H1 (cell line): ENCODE measurements at regions not wholly inside any gene's neighbourhood (a gene's known extent, or its start where the extent isn't known, plus 50 kb on each side); places are given as distances from the start of the nearest gene placed in this dataset.

Experiments
- CTCF ChIA-PET: fragments of 300-600 bp; sonication (Branson Sonifier 250); formaldehyde crosslinking; loops from one replicate; lab custom pipeline; 2021; ENCODE audit not compliant: partially characterized antibody; lab: Charles Lee
- POLR2A ChIA-PET: fragments of 300-600 bp; sonication (Branson Sonifier 250); formaldehyde crosslinking; loops from one replicate; lab custom pipeline; 2021; ENCODE audit warnings: inconsistent platforms; ENCODE audit not compliant: partially characterized antibody; lab: Charles Lee
- DNase-seq, 2 experiments: peaks; one replicate each; pipeline versions ENCODE4 v3.0.0 to v3.0.0-alpha.2; 2010 to 2022; ENCODE audit warnings: low spot score in 2 of 2, low read depth in 1 of 2, mixed read lengths in 1 of 2
- FAIRE-seq: peaks from 2 replicates; lab custom pipeline; 2011; peaks lifted over from hg19 to GRCh38; lab: Jason Lieb, UNC
- H2AFZ ChIP-seq: 2 replicates; pipeline ENCODE4 v1.8.1; 2012; ENCODE audit warnings: low read length, inconsistent platforms
- H2AK5ac ChIP-seq: 2 replicates; pipeline ENCODE4 v1.6.1; 2013; ENCODE audit warnings: low read depth, low read length
- H2BK120ac ChIP-seq: replicated peaks from 2 replicates; pipeline ENCODE3; 2013; ENCODE audit warnings: low read depth, low read length, inconsistent platforms
- H2BK12ac ChIP-seq: 2 replicates; pipeline ENCODE4 v1.6.1; 2013; ENCODE audit warnings: low read depth, low read length
- H2BK15ac ChIP-seq: 2 replicates; pipeline ENCODE4 v1.6.1; 2013; ENCODE audit warnings: low read length
- H2BK20ac ChIP-seq: 2 replicates; pipeline ENCODE4 v1.6.1; 2013; ENCODE audit warnings: low read length
- H2BK5ac ChIP-seq: 2 replicates; pipeline ENCODE4 v1.6.1; 2013; ENCODE audit warnings: low read depth, low read length
- H3K14ac ChIP-seq: 2 replicates; pipeline ENCODE4 v1.6.1; 2013; ENCODE audit warnings: inconsistent platforms; ENCODE audit not compliant: insufficient read length
- H3K18ac ChIP-seq: 2 replicates; pipeline ENCODE4 v1.6.1; 2013; ENCODE audit warnings: low read length; ENCODE audit errors: extremely low read depth
- H3K23ac ChIP-seq: 2 replicates; pipeline ENCODE4 v1.6.1; 2013; ENCODE audit warnings: inconsistent platforms; ENCODE audit not compliant: insufficient read length
- H3K23me2 ChIP-seq: 2 replicates; pipeline ENCODE4 v1.6.1; 2013; ENCODE audit warnings: low read depth, low read length
- H3K27ac ChIP-seq: 2 replicates; pipeline ENCODE4 v1.6.1; 2011; ENCODE audit warnings: low read depth, low read length, inconsistent platforms
- H3K27me3 ChIP-seq, 4 experiments: replicated peaks in 1 of 4; 1 replicate in 1 of 4; 2 replicates in 3 of 4; pipeline versions ENCODE4 v1.6.1 to v1.8.1; 2011 to 2013; ENCODE audit warnings: low read length in 3 of 4, mild to moderate bottlenecking in 3 of 4, inconsistent platforms in 2 of 4, mixed read lengths in 2 of 4, moderate library complexity in 1 of 4; ENCODE audit not compliant: control insufficient read depth in 3 of 4, insufficient read depth in 3 of 4; ENCODE audit errors: extremely low read depth in 1 of 4
- H3K36me3 ChIP-seq, 4 experiments: 2 replicates each; pipeline versions ENCODE4 v1.6.1 to v1.8.1; 2011 to 2013; ENCODE audit warnings: mild to moderate bottlenecking in 4 of 4, low read length in 3 of 4, moderate library complexity in 2 of 4, control low read depth in 1 of 4, inconsistent platforms in 1 of 4; ENCODE audit not compliant: insufficient read depth in 4 of 4, control insufficient read depth in 2 of 4
- H3K4ac ChIP-seq: replicated peaks from 2 replicates; pipeline ENCODE3; 2013; ENCODE audit warnings: low read length, low read depth, mixed read lengths, inconsistent platforms; ENCODE audit not compliant: insufficient read length
- H3K4me1 ChIP-seq, 4 experiments: replicated peaks in 1 of 4; 1 replicate in 1 of 4; 2 replicates in 3 of 4; pipeline versions ENCODE4 v1.6.1 to v1.8.1; 2011 to 2013; ENCODE audit warnings: low read length in 3 of 4, inconsistent platforms in 2 of 4, mixed read lengths in 1 of 4; ENCODE audit not compliant: insufficient read depth in 4 of 4, control insufficient read depth in 3 of 4
- H3K4me2 ChIP-seq, 2 experiments: 2 replicates each; pipeline versions ENCODE4 v1.6.1 to v1.8.1; 2011 to 2013; ENCODE audit warnings: low read depth in 2 of 2, low read length in 2 of 2, control low read depth in 1 of 2, inconsistent platforms in 1 of 2, mild to moderate bottlenecking in 1 of 2; ENCODE audit not compliant: insufficient read depth in 1 of 2
- H3K4me3 ChIP-seq, 4 experiments: fragments of 200-600, 300-600 bp in 1 of 4; sonication (generic), shearing (Covaris generic), sonication (Bioruptor Twin) in 1 of 4; 2 replicates each; pipeline versions ENCODE4 v1.5.1 to v1.8.1; 2011 to 2016; ENCODE audit warnings: low read length in 4 of 4, low read depth in 3 of 4, control low read depth in 2 of 4, inconsistent platforms in 2 of 4, mild to moderate bottlenecking in 2 of 4, mixed read lengths in 1 of 4, moderate library complexity in 1 of 4; ENCODE audit not compliant: insufficient read depth in 2 of 4; ENCODE audit errors: extremely low read depth in 1 of 4
- H3K56ac ChIP-seq: replicated peaks from 2 replicates; pipeline ENCODE3; 2013; ENCODE audit warnings: low read depth, mild to moderate bottlenecking, mixed read lengths, low read length, inconsistent platforms; ENCODE audit not compliant: insufficient read length
- H3K79me1 ChIP-seq: 2 replicates; pipeline ENCODE4 v1.6.1; 2013; ENCODE audit warnings: low read depth, low read length, control low read depth
- H3K79me2 ChIP-seq, 2 experiments: 2 replicates each; pipeline versions ENCODE4 v1.6.1 to v1.8.1; 2012 to 2013; ENCODE audit warnings: low read length in 2 of 2, mild to moderate bottlenecking in 2 of 2, inconsistent platforms in 1 of 2; ENCODE audit not compliant: insufficient read depth in 2 of 2, control insufficient read depth in 1 of 2
- H3K9ac ChIP-seq, 4 experiments: replicated peaks in 1 of 4; 1 replicate in 1 of 4; 2 replicates in 3 of 4; pipeline versions ENCODE4 v1.6.1 to v1.8.1; 2011 to 2013; ENCODE audit warnings: low read depth in 3 of 4, low read length in 3 of 4, control low read depth in 2 of 4, mild to moderate bottlenecking in 2 of 4, moderate library complexity in 2 of 4, inconsistent platforms in 1 of 4; ENCODE audit errors: extremely low read depth in 1 of 4
- H3K9me3 ChIP-seq, 2 experiments: 2 replicates each; pipeline versions ENCODE4 v1.6.1 to v1.8.1; 2012 to 2013; ENCODE audit warnings: mild to moderate bottlenecking in 2 of 2, moderate library complexity in 2 of 2, control low read depth in 1 of 2, inconsistent platforms in 1 of 2, low read depth in 1 of 2, low read length in 1 of 2, mixed read lengths in 1 of 2; ENCODE audit not compliant: insufficient read depth in 2 of 2
- H4K20me1 ChIP-seq, 2 experiments: replicated peaks in 1 of 2; 2 replicates each; pipeline versions ENCODE3 to v1.8.1; 2011 to 2013; ENCODE audit warnings: inconsistent platforms in 2 of 2, low read length in 2 of 2, mild to moderate bottlenecking in 1 of 2; ENCODE audit not compliant: insufficient read depth in 2 of 2, control insufficient read depth in 1 of 2
- H4K5ac ChIP-seq: 2 replicates; pipeline ENCODE4 v1.6.1; 2013; ENCODE audit warnings: low read length, low read depth, mixed read lengths, inconsistent platforms; ENCODE audit not compliant: insufficient read length
- H4K8ac ChIP-seq: 2 replicates; pipeline ENCODE4 v1.8.0; 2013; ENCODE audit warnings: mild to moderate bottlenecking, moderate library complexity, low read length, inconsistent platforms; ENCODE audit not compliant: insufficient read depth; ENCODE audit errors: extremely low read depth
- H4K91ac ChIP-seq: replicated peaks from 2 replicates; pipeline ENCODE3; 2013; ENCODE audit warnings: low read length, mixed read lengths, inconsistent platforms; ENCODE audit not compliant: insufficient read length
- HDAC2 ChIP-seq, 2 experiments: fragments of 300-600 bp in 1 of 2; sonication (generic) in 1 of 2; IDR thresholded peaks; 2 replicates each; pipeline ENCODE4 v1.6.1; 2011 to 2012; ENCODE audit warnings: low read depth in 2 of 2, low read length in 2 of 2, mild to moderate bottlenecking in 2 of 2, moderate library complexity in 2 of 2, borderline replicate concordance in 1 of 2, inconsistent platforms in 1 of 2
- SAP30 ChIP-seq: fragments of 300-600 bp; sonication (generic); IDR thresholded peaks from 2 replicates; pipeline ENCODE4 v1.7.1; 2012; ENCODE audit warnings: low read length, moderate library complexity, mild to moderate bottlenecking, inconsistent platforms; ENCODE audit not compliant: insufficient read depth, insufficient replicate concordance
- SIN3A ChIP-seq, 2 experiments: IDR thresholded peaks in 1 of 2; conservative IDR thresholded peaks in 1 of 2; 2 replicates each; pipeline ENCODE4 v1.6.1; 2011 to 2012; ENCODE audit warnings: low read length in 2 of 2, improper control_type of control experiment in 1 of 2, low read depth in 1 of 2, mild to moderate bottlenecking in 1 of 2
- SP2 ChIP-seq: IDR thresholded peaks from 2 replicates; pipeline ENCODE4 v1.6.1; 2012; ENCODE audit warnings: mild to moderate bottlenecking, low read length, inconsistent platforms
- TBP ChIP-seq: IDR thresholded peaks from 2 replicates; pipeline ENCODE4 v1.6.1; 2011; ENCODE audit warnings: low read depth, low read length, improper control_type of control experiment
- WGBS, 2 experiments: shearing (Covaris generic) in 1 of 2; methylation state at CpG; one replicate each; pipeline versions ENCODE4 v1.1.6 to v1.1.7; 2013 to 2015; ENCODE audit warnings: low lambda C conversion rate in 2 of 2, mixed read lengths in 2 of 2, inconsistent platforms in 1 of 2, low coverage in 1 of 2, missing lambda C conversion rate in 1 of 2; ENCODE audit not compliant: insufficient replicate concordance in 2 of 2, insufficient coverage in 1 of 2, insufficient read length in 1 of 2; ENCODE audit errors: extremely low coverage in 1 of 2, missing lambda C conversion rate in 1 of 2; 5-methylcytosine and 5-hydroxymethylcytosine counted together

DNA sequence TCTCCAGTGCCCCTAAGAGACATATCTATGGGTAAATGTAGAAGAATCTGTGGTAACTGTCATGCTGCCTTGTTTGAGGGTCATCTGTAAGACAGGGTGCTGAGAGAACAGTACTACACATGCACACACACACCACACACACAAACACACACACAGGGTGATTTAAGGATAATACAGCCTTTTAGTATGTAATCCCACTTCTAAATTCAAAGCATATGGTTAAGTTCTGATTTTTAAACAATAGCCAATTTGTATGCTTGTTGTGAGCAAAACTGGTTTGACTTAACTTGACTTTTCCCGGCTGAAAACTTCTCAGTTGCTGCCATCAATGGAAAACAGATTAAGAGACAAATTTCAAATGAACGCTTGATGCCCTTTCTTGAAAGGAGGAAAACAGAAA lies 241.8 kb downstream of the ADGRG6 start:
- ChIA-PET POLR2A (no interaction called here), CTCF (no interaction called here)
- no peak overlapping the region for H3K4me2 ChIP-seq
- TF ChIP-seq SIN3A (conservative IDR thresholded peaks at IDR 0.05 in 1 of 2, IDR thresholded peaks at IDR 0.05 in 1 of 2; ENCODE audit: low read depth in 1 of 2, low read length in 2 of 2) (no peak), TBP (no peak), SP2 (no peak), HDAC2 (IDR thresholded peaks at IDR 0.05; ENCODE audit: borderline replicate concordance in 1 of 2, low read depth in 2 of 2, low read length in 2 of 2) (no peak), SAP30 (no peak)
- no peak overlapping the region for H4K8ac ChIP-seq
- H3K36me3 ChIP-seq, result no peaks in the 10 kb centered on the region
- H3K79me2 ChIP-seq, result no peaks in the 10 kb centered on the region
- FAIRE-seq, result no peak
- no peak overlapping the region for H2BK120ac ChIP-seq
- H3K14ac ChIP-seq, result no peak overlapping the region
- H3K4ac ChIP-seq, result no peak overlapping the region
- no peak overlapping the region for H2BK20ac ChIP-seq
- no peak overlapping the region for H2BK15ac ChIP-seq
- no peak overlapping the region for H2BK12ac ChIP-seq
- no peak overlapping the region for H3K4me3 ChIP-seq
- no peak overlapping the region for H3K18ac ChIP-seq
- H3K23ac ChIP-seq, result no peak overlapping the region
- no peak overlapping the region for H4K5ac ChIP-seq
- H3K23me2 ChIP-seq, result no peaks in the 10 kb centered on the region
- no peak overlapping the region for H3K56ac ChIP-seq
- H4K91ac ChIP-seq, result no peak overlapping the region
- no peak overlapping the region for H2AFZ ChIP-seq
- no peaks in the 10 kb centered on the region for H3K27me3 ChIP-seq
- no peak overlapping the region for H2BK5ac ChIP-seq
- WGBS, 2 experiments, result 100% methylated on average over 2 of the region's 2 CpGs; no CpG with 5 or more reads in 1 of the 2 experiments
- no peaks in the 10 kb centered on the region for H3K79me1 ChIP-seq
- DNase-seq, result no peak
- H3K9me3 ChIP-seq, result no peaks in the 10 kb centered on the region
- no peak overlapping the region for H2AK5ac ChIP-seq
- H3K9ac ChIP-seq, result no peak overlapping the region
- H4K20me1 ChIP-seq, result no peaks in the 10 kb centered on the region
- H3K27ac ChIP-seq, result no peak overlapping the region
- no peaks in the 10 kb centered on the region for H3K4me1 ChIP-seq
